Urothelium cell line (cell line): ENCODE measurements at regions not wholly inside any gene's neighbourhood (a gene's known extent, or its start where the extent isn't known, plus 50 kb on each side); places are given as distances from the start of the nearest gene placed in this dataset.
"Not testable (repeated sequence)": the region's sequence is repeated elsewhere in the genome, so short reads cannot be mapped to it uniquely, and the experiment has no call there.

Experiments used
- DNase-seq: peaks from one replicate; pipeline ENCODE4 v3.0.0; 2011; ENCODE audit warnings: low spot score, mixed read lengths
- FAIRE-seq: peaks from 2 replicates; lab custom pipeline; 2011; peaks lifted over from hg19 to GRCh38; lab: Jason Lieb, UNC

DNA sequence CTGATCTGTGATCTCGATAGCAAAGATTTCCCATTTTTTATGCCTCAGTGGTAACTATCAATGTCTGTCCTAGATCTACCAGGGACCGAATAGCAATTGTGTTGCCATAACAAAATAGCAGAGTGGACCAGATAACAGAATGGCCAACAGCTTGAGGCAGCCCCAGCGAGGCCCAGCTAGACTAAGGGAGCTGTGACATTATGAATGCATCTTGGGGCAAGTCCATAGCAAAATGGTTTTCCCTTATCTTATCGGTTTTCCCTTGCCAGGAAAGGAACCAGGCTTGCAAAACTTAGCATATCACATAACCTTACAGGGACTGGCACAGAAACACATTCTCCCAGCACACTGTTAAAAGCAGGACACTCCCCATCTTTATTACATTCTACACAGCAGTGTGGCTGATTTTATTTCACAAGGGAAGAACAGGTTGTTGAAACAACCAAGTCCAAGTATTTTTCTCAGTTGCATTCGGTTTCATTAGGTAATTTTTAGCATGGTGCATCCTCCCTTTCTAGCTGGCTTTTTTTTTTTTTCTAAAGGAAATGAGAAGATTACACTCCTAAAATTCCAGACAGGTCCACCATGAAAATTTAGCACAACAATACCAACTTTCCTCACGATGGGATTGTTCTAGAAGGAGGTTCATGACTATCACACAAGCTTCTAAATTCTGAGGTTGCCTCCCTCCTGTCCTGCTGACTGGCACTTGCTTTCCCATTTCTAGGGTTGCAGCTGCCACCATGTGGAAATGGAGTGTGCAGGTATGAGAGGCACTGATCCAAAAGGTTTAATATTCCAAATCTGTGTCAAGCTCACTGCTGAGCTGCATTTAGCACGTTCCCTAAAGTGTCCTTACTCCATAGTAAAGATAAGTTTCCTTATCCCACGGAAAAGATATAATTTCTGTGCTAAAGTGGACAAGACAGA, 97.0 kb upstream of the SLC35G4 start:
- DNase-seq (peak; percentile 55), FAIRE-seq (peak; percentile 76)

DNA sequence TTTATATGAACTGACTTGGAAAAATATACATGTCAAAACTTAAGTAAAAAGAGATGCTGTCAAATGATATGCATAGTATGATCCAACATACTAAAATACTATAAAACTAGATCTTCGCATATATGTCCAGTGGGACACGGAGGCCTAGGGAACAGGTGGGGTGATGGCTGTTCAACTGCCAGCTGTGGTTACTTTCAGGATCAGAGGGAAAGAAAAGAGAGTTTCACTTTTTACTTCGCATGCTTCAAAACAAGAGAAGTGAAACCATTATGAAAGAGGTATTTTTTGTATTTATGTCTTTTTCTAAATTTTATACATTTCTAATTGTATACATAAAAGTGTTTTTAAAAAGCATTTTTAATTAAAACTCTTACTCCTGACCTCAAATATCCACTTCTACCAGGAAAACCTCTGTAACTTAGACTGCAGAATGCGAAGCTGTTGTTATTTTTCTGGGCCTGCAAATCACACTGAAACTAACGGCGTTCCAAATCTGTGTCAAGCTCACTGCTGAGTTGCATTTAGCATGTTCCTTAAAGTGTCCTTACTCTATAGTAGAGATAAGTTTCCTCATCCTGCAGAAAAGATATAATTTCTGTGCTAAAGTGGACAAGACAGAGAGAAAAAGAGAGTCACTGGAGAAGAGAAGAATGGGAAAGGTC, 97.8 kb upstream of the SLC35G4 start:
- FAIRE-seq (peak; percentile 27), DNase-seq (no peak)

DNA sequence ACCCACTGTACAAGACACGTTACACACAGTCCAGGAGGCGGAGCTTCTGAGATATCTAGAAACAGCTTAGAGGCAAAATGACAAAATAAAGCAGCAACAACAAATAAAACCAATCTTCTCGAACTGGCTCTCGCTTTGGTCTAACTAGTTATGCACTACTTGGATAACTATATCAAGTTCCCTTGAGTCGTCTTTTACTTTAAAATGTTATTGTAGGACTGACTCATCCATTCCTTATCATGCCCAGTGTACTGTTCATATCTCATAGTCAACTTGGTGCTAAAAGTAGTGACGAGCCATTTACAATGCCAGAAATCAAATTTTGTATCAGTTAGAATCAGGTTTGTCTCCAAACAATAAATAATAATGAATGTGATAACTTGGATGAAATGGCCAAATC, 102.5 kb upstream of the SLC35G4 start:
- peak; percentile 70 for FAIRE-seq
- no peak for DNase-seq

DNA sequence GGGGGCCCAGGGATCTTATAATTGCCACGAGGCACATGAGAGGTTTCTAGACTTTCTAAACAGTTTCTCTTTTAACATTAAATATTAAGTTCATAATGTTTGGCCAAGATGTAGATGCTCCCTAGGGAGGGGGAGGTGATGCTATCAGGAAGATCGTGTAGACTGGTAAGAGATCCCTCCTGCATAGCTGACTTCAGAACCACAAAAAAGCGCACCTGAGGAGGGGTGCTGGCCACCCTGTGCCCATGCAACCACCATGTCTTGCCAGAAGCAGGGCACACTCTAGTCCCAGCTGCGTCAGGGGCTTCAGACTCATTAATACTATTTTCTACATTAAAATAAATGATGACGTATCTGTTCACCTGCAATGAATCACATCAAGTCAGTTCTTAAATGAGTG, 103.4 kb upstream of the SLC35G4 start:
- DNase-seq (no peak), FAIRE-seq (no peak)

DNA sequence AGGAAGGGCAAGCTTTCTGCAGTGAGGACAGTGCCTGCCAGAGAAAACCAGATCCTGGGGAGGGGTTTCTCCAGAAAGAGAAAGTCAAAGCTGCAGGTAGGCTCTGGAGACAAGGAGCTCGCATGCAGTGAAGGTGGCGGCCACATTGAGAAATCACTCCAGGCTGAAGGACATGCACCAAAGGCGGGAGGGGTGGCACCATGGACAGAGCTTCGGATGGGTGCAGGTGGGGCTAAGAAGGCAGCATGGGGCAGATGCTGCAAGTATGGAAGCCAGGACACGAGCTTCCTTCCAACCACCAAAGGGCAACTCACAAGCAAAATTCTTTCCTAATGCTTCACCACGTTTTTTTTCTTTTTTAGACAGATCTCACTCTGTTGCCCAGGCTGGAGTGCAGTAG, 104.4 kb upstream of the SLC35G4 start:
- FAIRE-seq, result no peak
- DNase-seq, result no peak

DNA sequence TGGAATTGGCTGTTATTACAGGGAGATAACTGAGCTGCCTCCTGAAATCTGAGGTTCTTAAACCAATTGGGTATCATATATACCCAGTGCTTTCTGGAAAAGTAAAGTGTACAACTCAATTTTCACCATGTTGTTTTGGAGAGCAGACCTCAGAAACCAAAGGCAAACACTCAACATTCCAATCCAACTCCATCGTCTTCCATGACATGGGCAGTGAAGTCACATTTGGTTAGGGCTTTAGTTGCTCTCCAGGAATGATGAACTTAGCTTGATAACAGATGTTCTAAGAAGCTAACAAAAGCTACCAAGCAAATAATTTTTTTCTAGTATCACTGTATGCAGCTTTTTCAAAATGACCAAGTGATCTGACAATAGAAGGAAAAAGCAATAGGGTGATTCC, 107.0 kb upstream of the SLC35G4 start:
- DNase-seq (no peak), FAIRE-seq (no peak)

DNA sequence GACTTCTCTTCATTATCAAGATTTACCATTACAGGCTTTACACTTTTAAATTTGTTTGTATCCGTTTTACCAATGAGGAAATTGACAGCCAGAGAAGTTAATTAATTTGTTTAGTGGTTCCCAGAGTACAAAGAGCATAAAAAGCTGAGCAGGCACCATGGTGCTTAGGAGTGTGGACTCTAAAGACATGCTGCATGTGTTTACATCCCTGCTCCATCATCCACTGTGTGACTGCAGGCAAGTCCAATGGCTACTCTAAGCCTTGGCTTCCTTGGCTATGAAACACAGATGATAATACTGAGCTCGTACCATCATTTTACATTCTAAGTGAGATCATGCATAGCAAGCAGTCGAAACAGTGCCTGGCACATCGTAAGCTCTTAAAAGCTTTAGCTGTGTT, 108.0 kb upstream of the SLC35G4 start:
- peak; percentile 53 for FAIRE-seq
- DNase-seq, result no peak

DNA sequence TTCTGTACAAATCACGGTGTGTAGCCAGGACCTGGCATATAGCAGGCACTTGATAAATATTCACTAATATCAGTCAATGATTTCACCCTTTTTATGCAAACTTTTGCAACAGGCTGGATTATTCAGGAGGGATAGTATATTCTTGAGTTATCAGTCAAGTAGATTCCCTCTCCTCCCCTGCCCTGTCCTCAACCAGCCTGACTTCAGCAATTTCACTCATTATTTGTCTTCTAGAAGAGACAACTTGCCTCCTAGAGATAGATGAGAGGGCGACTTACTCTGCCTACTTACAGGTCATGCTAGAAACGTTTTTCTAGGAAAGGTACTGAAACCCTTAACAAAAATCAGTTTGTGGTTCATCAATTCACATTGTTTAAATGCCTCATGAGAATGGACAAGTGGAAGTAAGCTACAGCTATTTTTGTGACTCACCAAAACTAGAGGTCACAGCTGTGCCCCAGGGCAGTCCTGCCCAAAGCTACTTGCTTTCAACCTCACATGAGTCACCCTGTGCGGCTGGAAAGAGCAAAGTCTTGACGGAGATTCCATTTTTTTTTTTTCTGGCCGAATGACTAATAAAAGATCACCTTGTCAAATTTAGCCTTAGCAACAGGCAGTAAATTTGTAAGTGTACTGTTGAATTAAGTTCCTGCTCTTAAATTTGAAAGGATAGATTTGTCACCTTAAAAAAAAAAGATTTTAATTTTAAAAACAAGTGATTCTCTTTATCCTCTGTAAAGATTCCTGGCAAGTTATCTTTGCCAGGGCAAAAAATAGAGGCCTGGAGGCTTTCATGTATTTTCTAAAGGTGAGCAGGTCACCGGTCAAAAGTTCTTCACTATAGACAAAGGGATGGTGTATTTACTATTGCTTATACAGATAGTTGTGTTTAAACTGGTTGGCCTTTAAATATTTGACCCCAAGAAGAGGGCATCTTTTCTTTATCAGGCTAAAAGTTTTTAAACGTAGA, 109.0 kb upstream of the SLC35G4 start:
- DNase-seq, result peak; percentile 96
- FAIRE-seq, result peak; percentile 94

DNA sequence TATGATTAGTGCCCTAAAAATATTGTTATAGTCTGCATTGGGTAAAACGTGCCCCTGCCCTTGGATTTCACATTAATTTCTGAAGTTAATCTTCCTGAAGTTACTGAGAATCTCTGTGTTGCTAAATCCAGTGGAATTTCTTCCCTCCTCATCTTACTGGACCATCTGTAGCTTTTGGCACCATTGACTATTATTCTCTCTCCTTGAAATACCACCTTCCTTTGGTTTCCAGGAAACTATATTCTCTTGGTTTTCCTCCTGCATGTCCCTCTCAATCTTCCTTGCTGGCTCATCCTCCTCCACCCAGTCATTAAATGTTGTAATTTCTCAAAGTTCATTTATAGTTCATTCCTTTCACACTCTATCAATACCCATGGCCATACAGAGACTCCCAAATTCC, 110.6 kb upstream of the SLC35G4 start:
- FAIRE-seq, result no peak
- no peak for DNase-seq

DNA sequence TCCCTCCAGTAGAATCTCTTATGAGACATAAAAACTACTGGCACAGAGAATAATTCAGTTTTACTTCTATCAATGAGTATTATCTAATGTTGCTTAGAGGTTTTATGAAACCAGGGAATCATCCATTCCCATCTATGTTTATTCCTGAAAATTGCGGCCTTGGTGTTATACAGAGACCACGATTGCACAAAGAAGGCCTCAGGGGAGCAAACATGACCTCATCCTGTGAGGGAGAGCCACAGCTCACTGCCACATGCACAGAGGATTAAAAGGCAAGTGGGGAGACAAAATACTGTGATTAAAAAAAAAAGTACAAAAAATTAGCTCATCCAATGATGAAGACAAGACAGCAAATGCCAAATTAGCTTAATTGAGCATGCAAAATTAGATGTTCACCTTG, 111.8 kb upstream of the SLC35G4 start:
- FAIRE-seq, result no peak
- DNase-seq, result no peak

DNA sequence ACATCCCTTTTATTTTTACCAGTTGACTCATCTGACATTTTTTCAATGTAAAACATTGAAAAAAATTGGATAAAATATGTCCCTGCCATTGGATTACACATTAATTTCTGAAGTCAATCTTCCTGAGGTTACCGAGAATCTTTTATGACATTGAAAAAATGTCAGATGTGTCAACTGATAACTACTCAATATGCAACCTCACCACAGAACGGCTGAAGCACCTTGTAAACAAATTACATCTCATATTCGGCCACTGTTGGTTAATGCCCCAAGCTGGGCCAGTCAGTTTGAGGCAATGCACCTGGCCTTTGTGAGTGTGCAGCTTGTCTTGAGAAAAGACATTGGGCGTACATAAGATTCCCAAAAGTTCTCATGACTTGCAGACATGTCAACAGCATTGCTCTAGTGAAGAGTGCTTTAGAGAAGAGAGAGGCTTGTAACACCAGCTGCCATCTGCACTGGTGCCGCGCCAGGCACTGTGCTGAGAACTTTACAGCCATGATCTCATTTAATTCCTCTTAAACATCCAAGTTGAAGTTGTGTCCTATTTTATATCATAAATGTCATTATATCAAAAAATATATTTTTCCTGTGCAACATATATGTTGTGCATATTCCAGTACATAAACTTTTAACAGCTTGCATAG, 112.7 kb upstream of the SLC35G4 start:
- DNase-seq (peak; percentile 35), FAIRE-seq (peak; percentile 44)

DNA sequence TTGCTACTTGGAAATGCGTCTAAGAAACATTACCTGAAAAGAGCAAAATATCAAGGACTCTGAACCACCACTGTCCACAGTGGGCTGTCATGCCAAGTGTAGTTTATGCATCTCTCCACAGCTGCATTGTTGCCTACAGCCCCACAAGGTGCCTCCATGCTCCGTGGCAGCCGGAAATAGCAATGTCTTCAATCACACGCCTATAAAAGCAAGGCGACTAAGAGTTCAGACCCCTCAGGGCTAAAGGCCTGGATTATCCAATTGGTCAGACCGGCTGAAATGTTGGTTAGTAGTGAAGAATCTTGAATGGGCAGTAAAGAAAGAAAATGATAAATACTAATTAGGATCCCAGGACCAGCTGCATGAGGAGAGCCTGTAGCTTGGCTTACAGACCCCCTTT, 114.0 kb upstream of the SLC35G4 start:
- FAIRE-seq (peak; percentile 44), DNase-seq (no peak)

DNA sequence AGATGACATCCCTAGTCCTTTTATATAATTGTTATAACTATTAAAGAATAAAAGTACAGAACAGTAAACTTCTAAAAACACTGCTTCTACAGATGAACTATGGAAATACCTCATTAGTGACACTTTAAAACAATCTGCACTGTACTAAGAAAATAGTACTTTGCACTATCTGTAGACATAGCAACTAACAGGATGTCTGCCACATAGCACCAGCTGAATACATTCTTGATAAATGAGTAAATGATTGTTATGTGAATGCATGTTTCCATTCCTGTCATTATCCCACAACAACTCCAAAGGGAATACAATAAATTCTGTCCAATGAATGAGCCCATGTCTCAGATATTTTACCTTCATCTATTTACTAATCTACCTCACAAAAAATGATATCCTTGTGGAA, 115.3 kb upstream of the SLC35G4 start:
- FAIRE-seq, result no peak
- peak; percentile 49 for DNase-seq

DNA sequence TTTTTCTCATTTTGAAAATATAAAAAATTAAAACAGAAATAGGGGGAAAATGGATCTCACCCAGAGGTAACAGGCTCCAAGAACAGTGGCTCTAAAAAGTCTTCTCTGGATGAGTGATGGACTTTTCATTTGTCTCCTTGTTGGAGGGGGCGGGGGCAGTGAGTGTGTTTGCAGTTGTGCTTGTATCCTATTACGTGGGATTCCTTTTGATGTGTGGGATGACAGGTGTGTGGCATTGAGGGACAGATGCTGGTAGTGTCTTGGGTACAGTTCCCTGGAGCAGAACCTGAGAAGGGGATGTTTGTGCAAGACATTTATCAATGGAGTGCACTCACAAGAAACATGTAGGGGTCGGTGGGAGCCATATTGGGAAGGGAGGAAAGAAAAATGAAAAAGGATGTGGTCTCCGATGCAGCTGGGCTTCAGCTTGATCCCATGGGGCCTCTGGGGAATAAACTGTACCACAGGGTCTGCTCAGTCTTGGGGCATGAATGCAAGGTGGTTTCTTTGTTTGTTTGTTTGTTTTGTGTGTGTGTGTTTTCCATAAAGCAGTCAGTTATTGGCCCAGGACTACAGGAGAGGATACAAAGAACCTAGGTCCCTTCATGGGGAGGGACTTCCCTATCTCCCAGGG, 120.0 kb upstream of the SLC35G4 start:
- DNase-seq (no peak), FAIRE-seq (peak; percentile 53)

DNA sequence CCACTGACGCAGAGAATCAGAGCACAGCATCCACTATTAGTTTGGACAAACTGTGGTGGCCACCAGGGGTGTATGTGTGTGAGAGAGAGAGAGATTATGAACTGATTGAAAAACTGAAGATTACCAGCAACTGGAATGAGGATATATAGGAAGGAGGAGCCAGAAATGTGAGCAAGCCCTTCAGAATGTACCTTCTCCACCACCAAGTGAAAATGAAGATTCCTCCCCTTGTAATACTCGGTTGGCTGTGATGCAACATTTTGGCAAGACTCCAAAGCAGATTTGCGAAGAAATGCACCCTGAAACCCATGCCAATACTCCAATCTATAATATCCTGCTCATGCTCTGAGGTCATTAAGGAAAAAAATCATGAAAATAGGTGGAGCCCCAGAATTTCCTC, 121.2 kb upstream of the SLC35G4 start:
- FAIRE-seq (peak; percentile 48), DNase-seq (peak; percentile 41)

DNA sequence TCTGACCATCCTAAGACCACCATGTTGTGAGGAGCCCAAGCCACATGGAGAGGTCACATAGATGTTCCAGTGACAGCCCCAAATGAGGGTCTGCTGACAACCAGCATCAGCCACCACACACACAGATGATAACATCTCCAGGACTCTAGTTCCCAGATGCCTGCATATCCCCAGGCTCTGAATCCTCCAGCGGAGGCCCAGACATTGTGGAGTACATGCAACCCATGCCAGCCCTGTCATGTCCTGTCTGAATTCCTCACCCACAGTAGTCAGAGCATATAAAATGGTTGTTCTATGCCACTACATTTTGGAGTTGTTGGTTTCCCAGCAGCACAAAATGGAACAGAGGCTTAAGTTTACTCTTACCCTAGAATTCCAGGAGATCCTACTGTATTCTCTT, 122.0 kb upstream of the SLC35G4 start:
- FAIRE-seq (no peak), DNase-seq (no peak)

DNA sequence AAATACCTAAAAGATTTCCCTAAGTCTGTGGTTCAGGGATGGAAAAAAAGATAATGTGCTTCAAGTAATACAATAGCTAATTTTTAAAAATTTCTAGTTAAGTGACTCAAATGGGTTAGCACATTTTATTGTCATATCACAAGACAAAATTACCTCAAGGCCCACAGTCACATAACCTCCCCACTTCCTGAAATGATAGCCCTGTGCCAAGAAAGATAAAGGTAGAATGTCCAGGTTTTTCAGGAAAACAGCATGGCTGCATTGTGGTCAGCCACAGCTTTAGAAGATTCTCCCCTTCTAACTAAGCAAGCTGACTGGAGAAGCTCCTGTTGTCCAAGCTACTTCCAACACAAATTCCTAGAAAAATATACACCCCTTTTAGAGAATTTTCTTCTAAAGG, 127.1 kb upstream of the SLC35G4 start:
- no peak for FAIRE-seq

DNA sequence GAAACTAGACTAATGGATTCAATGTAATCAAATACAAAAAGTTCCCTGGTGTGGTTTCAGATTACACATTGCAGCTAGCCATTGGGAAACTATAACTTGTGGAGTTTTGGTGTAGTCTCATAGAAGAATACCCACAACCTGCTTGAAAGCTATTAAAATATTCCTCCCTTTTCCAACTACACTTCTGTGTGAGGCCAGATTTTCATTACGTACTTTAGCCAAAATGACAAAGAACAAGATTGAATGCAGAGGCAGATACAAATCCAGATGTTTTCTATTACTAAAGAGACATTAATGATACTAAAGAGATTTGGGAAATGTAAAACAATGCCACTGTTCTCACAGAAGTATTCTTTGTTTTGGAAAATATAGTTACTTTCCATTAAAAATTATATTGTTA, 128.7 kb upstream of the SLC35G4 start:
- DNase-seq (no peak), FAIRE-seq (no peak)

More for the DNA sequence above, 127.1 kb upstream of the SLC35G4 start:
- DNase-seq, result no peak

DNA sequence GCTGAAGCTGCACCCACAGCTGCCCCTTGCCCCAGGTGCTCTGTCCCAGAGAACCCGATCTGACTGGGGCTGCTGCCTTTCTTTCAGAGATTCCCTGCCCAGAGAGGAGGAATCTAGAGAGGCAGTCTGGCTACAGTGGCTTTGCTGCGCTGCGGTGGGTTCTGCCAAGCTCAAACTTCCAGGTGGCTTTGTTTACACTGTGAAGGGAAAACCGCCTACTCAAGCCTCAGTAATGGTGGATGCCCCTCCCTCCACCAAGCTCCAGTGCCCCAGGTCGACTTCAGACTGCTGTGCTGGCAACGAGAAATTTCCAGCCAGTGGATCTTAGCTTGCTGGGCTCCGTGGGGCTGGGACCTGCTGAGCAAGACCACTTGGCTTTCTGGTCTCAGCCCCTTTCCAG, 130.4 kb upstream of the SLC35G4 start:
- FAIRE-seq, DNase-seq: not testable (repeated sequence)

DNA sequence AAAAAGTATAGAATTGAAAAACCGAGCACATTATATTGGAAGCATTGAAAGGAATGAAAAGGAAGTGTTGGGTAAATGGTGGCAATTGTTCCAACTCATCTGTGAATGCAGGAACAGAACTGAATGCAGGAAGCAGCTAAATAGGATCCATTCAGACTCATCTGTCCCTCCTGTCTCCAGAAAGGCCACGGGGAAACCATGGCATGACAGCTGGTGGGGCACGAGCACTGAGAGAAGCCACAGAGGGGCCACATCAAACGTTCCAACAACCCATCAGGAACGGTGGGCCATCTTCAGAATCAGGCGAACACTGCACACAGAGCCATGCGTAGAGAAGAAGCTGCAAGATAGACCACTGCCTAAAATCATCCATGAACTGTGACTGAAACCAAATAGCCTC, 138.5 kb upstream of the SLC35G4 start:
- DNase-seq (no peak), FAIRE-seq (no peak)
